ENCODE measurements at regions not wholly inside any gene's neighbourhood (a gene's known extent, or its start where the extent isn't known, plus 50 kb on each side); places are given as distances from the start of the nearest gene placed in this dataset.

DNA sequence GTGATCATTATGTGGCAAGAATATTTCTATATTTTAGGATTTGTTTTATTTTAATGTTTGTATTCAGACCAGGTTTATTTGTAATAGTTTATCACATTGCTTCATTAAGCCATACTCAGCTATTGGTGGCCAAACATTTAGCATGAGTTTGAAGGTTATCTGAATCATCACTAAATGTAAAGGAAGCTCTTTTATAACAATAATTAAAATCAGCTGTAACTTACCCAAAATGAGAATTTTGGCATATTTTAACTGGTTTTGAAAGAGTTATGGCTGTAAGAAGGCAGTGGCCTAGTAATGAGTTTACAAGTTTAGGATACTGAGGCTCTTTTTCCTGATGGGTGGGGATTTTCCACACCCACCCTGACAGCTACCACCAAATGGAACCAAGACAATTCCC is 177.8 kb downstream of the EN1 start:
- TF ChIP-seq, protein P1, sequence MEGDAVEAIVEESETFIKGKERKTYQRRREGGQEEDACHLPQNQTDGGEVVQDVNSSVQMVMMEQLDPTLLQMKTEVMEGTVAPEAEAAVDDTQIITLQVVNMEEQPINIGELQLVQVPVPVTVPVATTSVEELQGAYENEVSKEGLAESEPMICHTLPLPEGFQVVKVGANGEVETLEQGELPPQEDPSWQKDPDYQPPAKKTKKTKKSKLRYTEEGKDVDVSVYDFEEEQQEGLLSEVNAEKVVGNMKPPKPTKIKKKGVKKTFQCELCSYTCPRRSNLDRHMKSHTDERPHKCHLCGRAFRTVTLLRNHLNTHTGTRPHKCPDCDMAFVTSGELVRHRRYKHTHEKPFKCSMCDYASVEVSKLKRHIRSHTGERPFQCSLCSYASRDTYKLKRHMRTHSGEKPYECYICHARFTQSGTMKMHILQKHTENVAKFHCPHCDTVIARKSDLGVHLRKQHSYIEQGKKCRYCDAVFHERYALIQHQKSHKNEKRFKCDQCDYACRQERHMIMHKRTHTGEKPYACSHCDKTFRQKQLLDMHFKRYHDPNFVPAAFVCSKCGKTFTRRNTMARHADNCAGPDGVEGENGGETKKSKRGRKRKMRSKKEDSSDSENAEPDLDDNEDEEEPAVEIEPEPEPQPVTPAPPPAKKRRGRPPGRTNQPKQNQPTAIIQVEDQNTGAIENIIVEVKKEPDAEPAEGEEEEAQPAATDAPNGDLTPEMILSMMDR (IDR thresholded peaks at IDR 0.05; ENCODE audit: poor library complexity, severe bottlenecking), result no peak
- TF ChIP-seq POLR2AphosphoS5 (IDR thresholded peaks at IDR 0.05) (no peak), EP300 (conservative IDR thresholded peaks at IDR 0.05; ENCODE audit: poor library complexity, severe bottlenecking) (no peak), EZH2 (IDR thresholded peaks at IDR 0.05; ENCODE audit: borderline replicate concordance, insufficient read depth, low read length, poor library complexity, severe bottlenecking) (no peak), RAD21 (conservative IDR thresholded peaks at IDR 0.05) (no peak), TAF1 (IDR thresholded peaks at IDR 0.05; ENCODE audit: low read depth) (no peak)
- TF ChIP-seq, protein P2, sequence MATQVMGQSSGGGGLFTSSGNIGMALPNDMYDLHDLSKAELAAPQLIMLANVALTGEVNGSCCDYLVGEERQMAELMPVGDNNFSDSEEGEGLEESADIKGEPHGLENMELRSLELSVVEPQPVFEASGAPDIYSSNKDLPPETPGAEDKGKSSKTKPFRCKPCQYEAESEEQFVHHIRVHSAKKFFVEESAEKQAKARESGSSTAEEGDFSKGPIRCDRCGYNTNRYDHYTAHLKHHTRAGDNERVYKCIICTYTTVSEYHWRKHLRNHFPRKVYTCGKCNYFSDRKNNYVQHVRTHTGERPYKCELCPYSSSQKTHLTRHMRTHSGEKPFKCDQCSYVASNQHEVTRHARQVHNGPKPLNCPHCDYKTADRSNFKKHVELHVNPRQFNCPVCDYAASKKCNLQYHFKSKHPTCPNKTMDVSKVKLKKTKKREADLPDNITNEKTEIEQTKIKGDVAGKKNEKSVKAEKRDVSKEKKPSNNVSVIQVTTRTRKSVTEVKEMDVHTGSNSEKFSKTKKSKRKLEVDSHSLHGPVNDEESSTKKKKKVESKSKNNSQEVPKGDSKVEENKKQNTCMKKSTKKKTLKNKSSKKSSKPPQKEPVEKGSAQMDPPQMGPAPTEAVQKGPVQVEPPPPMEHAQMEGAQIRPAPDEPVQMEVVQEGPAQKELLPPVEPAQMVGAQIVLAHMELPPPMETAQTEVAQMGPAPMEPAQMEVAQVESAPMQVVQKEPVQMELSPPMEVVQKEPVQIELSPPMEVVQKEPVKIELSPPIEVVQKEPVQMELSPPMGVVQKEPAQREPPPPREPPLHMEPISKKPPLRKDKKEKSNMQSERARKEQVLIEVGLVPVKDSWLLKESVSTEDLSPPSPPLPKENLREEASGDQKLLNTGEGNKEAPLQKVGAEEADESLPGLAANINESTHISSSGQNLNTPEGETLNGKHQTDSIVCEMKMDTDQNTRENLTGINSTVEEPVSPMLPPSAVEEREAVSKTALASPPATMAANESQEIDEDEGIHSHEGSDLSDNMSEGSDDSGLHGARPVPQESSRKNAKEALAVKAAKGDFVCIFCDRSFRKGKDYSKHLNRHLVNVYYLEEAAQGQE (IDR thresholded peaks at IDR 0.05; ENCODE audit: borderline replicate concordance), result no peak
